HepG2 (cell line): ENCODE measurements at regions not wholly inside any gene's neighbourhood (a gene's known extent, or its start where the extent isn't known, plus 50 kb on each side); places are given as distances from the start of the nearest gene placed in this dataset.

Source experiments
- ATAC-seq: fragments of 200-7000 bp; cut with Tn5 transposase; 3 replicates; pipeline ENCODE4 v1.9.1; 2020; ENCODE audit warnings: mild to moderate bottlenecking, moderate library complexity
- BruUV-seq: library from RNA; stranded (reverse); fragments of 400-500 nt; replicated peaks from 2 replicates; lab custom pipeline; 2021; lab: Mats Ljungman, UMichigan
- CTCF ChIA-PET: fragments of 300-600 bp; formaldehyde crosslinking; extraction: SDS; loops from one replicate; lab custom pipeline; 2021; ENCODE audit warnings: low total read pairs, inconsistent platforms, low intra/inter-chr PET ratio; lab: Yijun Ruan, JAX
- POLR2A ChIA-PET: fragments of 350-600 bp; sonication (Branson Sonifier 250); formaldehyde crosslinking; loops from one replicate; lab custom pipeline; 2020; ENCODE audit warnings: antibody characterized with exemption, inconsistent platforms; lab: Yijun Ruan, JAX
- DNase-seq: peaks from one replicate; pipeline ENCODE4 v3.0.0-alpha.2; 2015; ENCODE audit warnings: low spot score
- FAIRE-seq: peaks from 3 replicates; lab custom pipeline; 2011; peaks lifted over from hg19 to GRCh38; lab: Jason Lieb, UNC
- H2AFZ ChIP-seq: one replicate; pipeline ENCODE4 v1.6.1; 2011; ENCODE audit warnings: low read length, inconsistent platforms
- H3K27ac ChIP-seq: fragments of 300-600 bp; 3 replicates; pipeline ENCODE4 v1.8.0; 2011; ENCODE audit warnings: mixed run types, mild to moderate bottlenecking, mixed read lengths, low read length, inconsistent platforms; ENCODE audit not compliant: insufficient read depth; ENCODE audit errors: extremely low read length
- H3K27me3 ChIP-seq, 2 experiments: fragments of 200-600 bp in 1 of 2; 2 replicates in 1 of 2; 3 replicates in 1 of 2; pipeline versions ENCODE4 v1.6.0 to v1.8.0; 2011; ENCODE audit warnings: low read length in 2 of 2, mild to moderate bottlenecking in 2 of 2, moderate library complexity in 2 of 2, inconsistent platforms in 1 of 2; ENCODE audit not compliant: insufficient read depth in 2 of 2, control insufficient read depth in 1 of 2
- H3K36me3 ChIP-seq, 2 experiments: fragments of 200-600 bp in 1 of 2; replicated peaks in 1 of 2; 2 replicates in 1 of 2; 3 replicates in 1 of 2; pipeline versions ENCODE4 v1.5.1 to v1.8.0; 2011; ENCODE audit warnings: low read length in 2 of 2, inconsistent platforms in 1 of 2; ENCODE audit not compliant: insufficient read depth in 2 of 2, control insufficient read depth in 1 of 2
- H3K4me1 ChIP-seq: 2 replicates; pipeline ENCODE4 v1.5.1; 2012; ENCODE audit warnings: low read length, inconsistent platforms; ENCODE audit not compliant: insufficient read depth
- H3K4me2 ChIP-seq: 2 replicates; pipeline ENCODE4 v1.6.0; 2011; ENCODE audit warnings: low read depth, low read length, inconsistent platforms
- H3K4me3 ChIP-seq, 3 experiments: fragments of 200-600 bp in 1 of 3; sonication (generic), shearing (Covaris generic) in 1 of 3; replicated peaks in 1 of 3; 2 replicates each; pipeline ENCODE4 v1.5.1; 2011 to 2016; ENCODE audit warnings: low read length in 3 of 3, inconsistent platforms in 2 of 3, low read depth in 2 of 3, mild to moderate bottlenecking in 2 of 3, control low read depth in 1 of 3, mixed read lengths in 1 of 3; ENCODE audit not compliant: insufficient read depth in 1 of 3
- H3K79me2 ChIP-seq: one replicate; pipeline ENCODE4 v1.6.1; 2011; ENCODE audit warnings: low read length, inconsistent platforms; ENCODE audit not compliant: insufficient read depth
- H3K9ac ChIP-seq: 2 replicates; pipeline ENCODE4 v1.6.0; 2011; ENCODE audit warnings: mild to moderate bottlenecking, low read depth, low read length, inconsistent platforms; ENCODE audit not compliant: insufficient read depth
- H3K9me3 ChIP-seq: 2 replicates; pipeline ENCODE4 v1.5.1; 2012; ENCODE audit warnings: mild to moderate bottlenecking, low read length
- H4K20me1 ChIP-seq: 2 replicates; pipeline ENCODE4 v1.6.0; 2011; ENCODE audit warnings: inconsistent platforms, mild to moderate bottlenecking, low read length, moderate library complexity; ENCODE audit not compliant: insufficient read depth
- GTF2F1 ChIP-seq: fragments of 150-350 bp; IDR thresholded peaks from 2 replicates; pipeline ENCODE4 v1.6.1; 2014; ENCODE audit warnings: low read length
- IKZF4 ChIP-seq: sonication (generic); formaldehyde crosslinking; IDR thresholded peaks from 2 replicates; pipeline ENCODE4 v1.5.1; 2020; ENCODE audit warnings: borderline replicate concordance, mild to moderate bottlenecking, low read depth, missing genetic modification reagents; ENCODE audit errors: not compliant biosample characterization
- MAFK ChIP-seq, 2 experiments: IDR thresholded peaks in 1 of 2; conservative IDR thresholded peaks in 1 of 2; 2 replicates each; pipeline ENCODE4 v1.6.1; 2011; ENCODE audit warnings: improper control_type of control experiment in 2 of 2, low read length in 2 of 2
- MED8 ChIP-seq: sonication (generic); formaldehyde crosslinking; IDR thresholded peaks from 2 replicates; pipeline ENCODE4 v1.8.1; 2023; ENCODE audit warnings: mild to moderate bottlenecking, missing genetic modification reagents; ENCODE audit not compliant: insufficient replicate concordance
- XRCC5 ChIP-seq: fragments of 200-400 bp; formaldehyde crosslinking; optimal IDR thresholded peaks from 2 replicates; pipeline ENCODE3; 2017; ENCODE audit warnings: mild to moderate bottlenecking, low read length
- ZNF34 ChIP-seq: sonication (generic); formaldehyde crosslinking; IDR thresholded peaks from 2 replicates; pipeline ENCODE4 v1.4.0; 2020; ENCODE audit warnings: mild to moderate bottlenecking, missing genetic modification reagents, borderline replicate concordance
- ZNF496 ChIP-seq: sonication (generic); formaldehyde crosslinking; IDR thresholded peaks from 2 replicates; pipeline ENCODE4 v1.8.1; 2023; ENCODE audit warnings: mild to moderate bottlenecking, moderate library complexity, missing genetic modification reagents; ENCODE audit not compliant: insufficient replicate concordance
- WGBS: methylation state at CpG from one replicate; pipeline ENCODE4 v1.1.6; 2017; ENCODE audit warnings: low lambda C conversion rate; 5-methylcytosine and 5-hydroxymethylcytosine counted together
- in situ Hi-C: cut with HindIII; loops from 2 replicates; pipeline ENCODE4 v1.10.0; 2017; ENCODE audit warnings: low pct_unique_long_range_greater_than_20kb; ENCODE audit not compliant: extremely low pct_ligation_motif_present
- intact Hi-C: fragments of 100-400 bp; cut with micrococcal nuclease; formaldehyde crosslinking; loops from one replicate; pipeline ENCODE4 v1.10.0; 2022; ENCODE audit not compliant: unreplicated experiment
- TF ChIP-seq, protein P1 (sequence below): sonication (generic); formaldehyde crosslinking; IDR thresholded peaks from 2 replicates; pipeline ENCODE4 v1.8.0; 2022; ENCODE audit warnings: missing genetic modification reagents, low read depth, mild to moderate bottlenecking, borderline replicate concordance
- TF ChIP-seq, protein P2 (sequence below), 2 experiments: fragments of 450-650 bp in 1 of 2; sonication (generic) in 1 of 2; formaldehyde crosslinking in 1 of 2; IDR thresholded peaks; 2 replicates each; pipeline versions ENCODE4 v1.6.1 to v1.8.0; 2016 to 2022; ENCODE audit warnings: antibody characterized with exemption in 1 of 2, mild to moderate bottlenecking in 1 of 2, missing genetic modification reagents in 1 of 2

DNA sequence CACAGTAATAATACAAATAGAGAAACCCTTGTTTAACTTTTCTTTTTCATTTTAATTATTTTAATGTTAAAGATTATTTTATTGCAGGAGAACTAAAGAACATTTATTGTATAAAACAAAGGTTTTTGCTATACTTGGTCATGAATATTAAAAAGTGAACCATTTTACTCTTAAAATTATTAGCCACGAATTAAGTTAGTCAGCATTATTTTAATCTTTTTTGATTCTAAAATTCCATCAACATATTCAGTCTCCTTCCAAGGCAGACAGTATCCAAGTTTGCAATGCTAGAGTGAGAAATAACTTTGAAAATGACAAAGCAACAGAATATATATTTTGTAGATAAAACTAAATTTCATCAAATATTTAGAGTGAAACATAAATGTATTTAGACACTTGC, 110.7 kb upstream of the CDH18 start:
- no TSS peak for BruUV-seq
- TF ChIP-seq IKZF4 (CRISPR knock-in tag) (no peak), MAFK (conservative IDR thresholded peaks at IDR 0.05 in 1 of 2, IDR thresholded peaks at IDR 0.05 in 1 of 2; ENCODE audit: low read length in 2 of 2) (peak; percentile 17 to 56; a peak in 2 of 4 replicates)
- WGBS, result 2% methylated on average over 1 of the region's 1 CpG
- Histone ChIP-seq H3K4me3 (no peak overlapping the region), H3K4me2 (no peak overlapping the region), H4K20me1 (no peaks in the 10 kb centered on the region), H2AFZ (no peak overlapping the region), H3K79me2 (no peaks in the 10 kb centered on the region), H3K4me1 (no peaks in the 10 kb centered on the region), H3K9me3 (0 out of 2 replicates have a peak, but pooled peaks cover 3% of the 10 kb centered on the region), H3K27ac (no peak overlapping the region), H3K36me3 (no peaks in the 10 kb centered on the region), H3K27me3 (no peaks in the 10 kb centered on the region), H3K9ac (no peak overlapping the region)
- no peak for FAIRE-seq
- ATAC-seq, result no peak
- CTCF ChIA-PET, result no interaction called here
- intact Hi-C loops, result no loop called here
- DNase-seq, result no peak
- POLR2A ChIA-PET, result no interaction called here
- in situ Hi-C loops, result no loop called here

DNA sequence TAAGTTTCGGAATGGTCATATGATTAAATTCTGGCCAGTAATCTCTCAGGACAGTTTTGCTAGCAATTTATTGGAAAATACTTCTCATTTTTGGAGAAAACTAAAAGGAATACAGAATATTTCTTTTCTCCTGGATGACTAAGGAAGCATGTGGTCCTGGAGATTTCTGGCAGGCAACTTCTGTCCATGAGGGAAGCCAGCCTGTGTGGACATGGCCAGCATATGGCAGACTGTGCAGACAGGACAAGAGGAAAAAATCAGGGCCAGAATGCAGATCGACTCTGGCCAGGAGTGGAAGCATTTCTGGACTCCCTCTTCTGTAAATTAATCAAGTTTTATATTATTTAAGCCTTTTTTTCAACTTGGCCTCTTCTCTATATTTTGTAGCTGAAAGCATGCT, 100.4 kb upstream of the CDH18 start:
- Histone ChIP-seq H3K79me2 (no peaks in the 10 kb centered on the region), H2AFZ (no peak overlapping the region), H3K9me3 (peaks cover 51% of the 10 kb centered on the region), H4K20me1 (no peaks in the 10 kb centered on the region), H3K4me1 (no peaks in the 10 kb centered on the region), H3K27ac (no peak overlapping the region), H3K4me2 (no peak overlapping the region), H3K4me3 (no peak overlapping the region), H3K27me3 (no peaks in the 10 kb centered on the region), H3K36me3 (no peaks in the 10 kb centered on the region), H3K9ac (no peak overlapping the region)
- DNase-seq, result no peak
- FAIRE-seq, result no peak
- in situ Hi-C loops, result no loop called here
- no TSS peak for BruUV-seq
- ATAC-seq, result no peak
- ChIA-PET POLR2A (no interaction called here), CTCF (no interaction called here)
- intact Hi-C loops, result no loop called here
- WGBS, result 3% methylated on average over 2 of the region's 2 CpGs
- TF ChIP-seq ZNF34 (CRISPR knock-in tag), result no peak
- TF ChIP-seq XRCC5, result no peak
- TF ChIP-seq MED8 (CRISPR knock-in tag), result no peak
- no peak for TF ChIP-seq ZNF496
- no peak for TF ChIP-seq GTF2F1
- TF ChIP-seq, protein P1, sequence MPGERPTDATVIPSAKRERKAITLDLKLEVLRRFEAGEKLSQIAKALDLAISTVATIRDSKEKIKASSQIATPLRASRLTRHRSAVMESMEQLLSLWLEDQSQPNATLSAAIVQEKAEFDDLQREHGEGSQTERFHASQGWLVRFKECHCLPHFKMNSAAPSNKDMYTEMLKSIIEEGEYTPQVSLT (CRISPR knock-in tag), result no peak
- TF ChIP-seq, protein P2, sequence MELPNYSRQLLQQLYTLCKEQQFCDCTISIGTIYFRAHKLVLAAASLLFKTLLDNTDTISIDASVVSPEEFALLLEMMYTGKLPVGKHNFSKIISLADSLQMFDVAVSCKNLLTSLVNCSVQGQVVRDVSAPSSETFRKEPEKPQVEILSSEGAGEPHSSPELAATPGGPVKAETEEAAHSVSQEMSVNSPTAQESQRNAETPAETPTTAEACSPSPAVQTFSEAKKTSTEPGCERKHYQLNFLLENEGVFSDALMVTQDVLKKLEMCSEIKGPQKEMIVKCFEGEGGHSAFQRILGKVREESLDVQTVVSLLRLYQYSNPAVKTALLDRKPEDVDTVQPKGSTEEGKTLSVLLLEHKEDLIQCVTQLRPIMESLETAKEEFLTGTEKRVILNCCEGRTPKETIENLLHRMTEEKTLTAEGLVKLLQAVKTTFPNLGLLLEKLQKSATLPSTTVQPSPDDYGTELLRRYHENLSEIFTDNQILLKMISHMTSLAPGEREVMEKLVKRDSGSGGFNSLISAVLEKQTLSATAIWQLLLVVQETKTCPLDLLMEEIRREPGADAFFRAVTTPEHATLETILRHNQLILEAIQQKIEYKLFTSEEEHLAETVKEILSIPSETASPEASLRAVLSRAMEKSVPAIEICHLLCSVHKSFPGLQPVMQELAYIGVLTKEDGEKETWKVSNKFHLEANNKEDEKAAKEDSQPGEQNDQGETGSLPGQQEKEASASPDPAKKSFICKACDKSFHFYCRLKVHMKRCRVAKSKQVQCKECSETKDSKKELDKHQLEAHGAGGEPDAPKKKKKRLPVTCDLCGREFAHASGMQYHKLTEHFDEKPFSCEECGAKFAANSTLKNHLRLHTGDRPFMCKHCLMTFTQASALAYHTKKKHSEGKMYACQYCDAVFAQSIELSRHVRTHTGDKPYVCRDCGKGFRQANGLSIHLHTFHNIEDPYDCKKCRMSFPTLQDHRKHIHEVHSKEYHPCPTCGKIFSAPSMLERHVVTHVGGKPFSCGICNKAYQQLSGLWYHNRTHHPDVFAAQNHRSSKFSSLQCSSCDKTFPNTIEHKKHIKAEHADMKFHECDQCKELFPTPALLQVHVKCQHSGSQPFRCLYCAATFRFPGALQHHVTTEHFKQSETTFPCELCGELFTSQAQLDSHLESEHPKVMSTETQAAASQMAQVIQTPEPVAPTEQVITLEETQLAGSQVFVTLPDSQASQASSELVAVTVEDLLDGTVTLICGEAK (IDR thresholded peaks at IDR 0.05), result no peak
- TF ChIP-seq, protein P2 (CRISPR knock-in tag; IDR thresholded peaks at IDR 0.05), result no peak
